ENCODE measurements at regions not wholly inside any gene's neighbourhood (a gene's known extent, or its start where the extent isn't known, plus 50 kb on each side); places are given as distances from the start of the nearest gene placed in this dataset.

DNA sequence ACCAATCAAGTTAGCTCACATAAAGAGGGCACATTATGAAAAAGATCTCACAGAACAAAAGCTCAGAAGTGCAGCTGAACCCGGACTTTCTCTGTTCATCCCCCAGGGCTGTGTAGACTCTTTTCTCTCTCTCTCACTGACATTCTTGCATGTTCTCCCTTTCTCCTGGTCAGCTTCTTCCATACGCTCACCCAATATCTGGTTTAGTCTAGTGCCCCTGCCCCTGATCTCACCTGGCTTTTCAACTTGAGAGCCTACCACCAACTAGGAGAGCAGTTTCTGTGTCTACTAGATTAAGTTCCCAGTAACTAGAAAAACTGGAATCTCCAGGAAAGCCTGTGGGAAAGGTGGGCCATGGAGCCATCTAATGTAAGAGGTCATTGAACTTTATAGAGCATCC lies 126.9 kb upstream of the GRIK3 start:
- TF ChIP-seq, protein P1, sequence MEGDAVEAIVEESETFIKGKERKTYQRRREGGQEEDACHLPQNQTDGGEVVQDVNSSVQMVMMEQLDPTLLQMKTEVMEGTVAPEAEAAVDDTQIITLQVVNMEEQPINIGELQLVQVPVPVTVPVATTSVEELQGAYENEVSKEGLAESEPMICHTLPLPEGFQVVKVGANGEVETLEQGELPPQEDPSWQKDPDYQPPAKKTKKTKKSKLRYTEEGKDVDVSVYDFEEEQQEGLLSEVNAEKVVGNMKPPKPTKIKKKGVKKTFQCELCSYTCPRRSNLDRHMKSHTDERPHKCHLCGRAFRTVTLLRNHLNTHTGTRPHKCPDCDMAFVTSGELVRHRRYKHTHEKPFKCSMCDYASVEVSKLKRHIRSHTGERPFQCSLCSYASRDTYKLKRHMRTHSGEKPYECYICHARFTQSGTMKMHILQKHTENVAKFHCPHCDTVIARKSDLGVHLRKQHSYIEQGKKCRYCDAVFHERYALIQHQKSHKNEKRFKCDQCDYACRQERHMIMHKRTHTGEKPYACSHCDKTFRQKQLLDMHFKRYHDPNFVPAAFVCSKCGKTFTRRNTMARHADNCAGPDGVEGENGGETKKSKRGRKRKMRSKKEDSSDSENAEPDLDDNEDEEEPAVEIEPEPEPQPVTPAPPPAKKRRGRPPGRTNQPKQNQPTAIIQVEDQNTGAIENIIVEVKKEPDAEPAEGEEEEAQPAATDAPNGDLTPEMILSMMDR (conservative IDR thresholded peaks at IDR 0.05): no peak
- no peak overlapping the region for H3K27ac ChIP-seq

DNA sequence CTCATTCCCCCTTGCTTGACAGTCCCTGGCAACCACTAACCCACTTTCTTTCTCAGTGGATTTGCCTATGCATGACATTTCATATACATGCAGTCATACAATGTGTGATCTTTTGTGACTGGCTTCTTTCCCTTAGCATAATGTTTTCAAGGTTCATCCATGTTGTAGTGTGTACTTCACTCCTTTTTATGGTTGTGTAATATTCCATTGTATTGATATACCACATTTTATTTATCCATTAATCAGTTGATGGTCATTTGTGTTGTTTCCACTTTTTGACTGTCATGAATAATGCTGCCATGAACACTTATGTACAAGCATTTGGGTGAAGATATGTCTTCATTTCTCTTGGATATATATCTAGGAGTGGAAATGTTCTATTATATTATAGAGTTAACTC lies 127.7 kb upstream of the GRIK3 start:
- H3K27ac ChIP-seq: no peak overlapping the region
- TF ChIP-seq, protein P1 (conservative IDR thresholded peaks at IDR 0.05): no peak

GRCh38 chr1:37166005-37166404 lies 131.7 kb upstream of the GRIK3 start:
- TF ChIP-seq, protein P1 (conservative IDR thresholded peaks at IDR 0.05): no peak
- H3K27ac ChIP-seq: no peak overlapping the region

DNA sequence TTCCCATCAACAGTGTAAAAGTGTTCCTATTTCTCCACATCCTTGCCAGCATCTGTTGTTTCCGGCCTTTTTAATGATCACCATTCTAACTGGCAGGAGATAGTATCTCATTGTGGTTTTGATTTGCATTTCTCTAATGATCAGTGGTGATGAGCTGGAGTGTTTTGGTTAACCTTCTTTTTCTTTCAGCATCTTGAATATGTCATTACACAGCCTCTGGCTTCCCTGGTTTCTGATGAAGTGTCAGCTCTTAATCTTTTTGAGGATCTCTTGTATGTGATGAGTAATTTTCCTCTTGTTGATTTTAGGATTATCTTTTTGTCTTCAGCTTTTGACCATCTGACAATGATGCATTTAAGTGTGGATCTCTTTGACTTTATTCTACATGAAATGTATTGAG lies 133.2 kb upstream of the GRIK3 start:
- no peak overlapping the region for H3K27ac ChIP-seq
- TF ChIP-seq, protein P1 (conservative IDR thresholded peaks at IDR 0.05): no peak

DNA sequence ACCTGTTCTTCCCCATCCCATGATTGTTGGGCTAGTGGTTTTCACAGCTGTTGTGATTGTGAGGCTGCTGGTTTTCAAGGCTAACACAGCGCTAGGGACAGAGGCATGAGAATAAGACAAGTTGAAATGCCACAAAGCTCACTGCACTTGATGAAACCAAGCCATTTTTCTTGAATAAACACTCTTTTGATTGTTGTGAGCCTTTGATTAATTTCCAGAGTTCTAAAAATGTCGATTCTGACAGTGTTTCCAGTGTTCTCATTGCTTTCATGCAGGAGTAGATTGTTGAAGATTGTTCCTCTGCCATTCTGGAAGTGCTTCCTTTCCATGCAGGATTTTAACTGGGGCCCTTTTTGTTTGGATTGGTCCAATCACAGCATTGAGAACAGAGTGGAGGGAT lies 134.9 kb upstream of the GRIK3 start:
- TF ChIP-seq, protein P1 (conservative IDR thresholded peaks at IDR 0.05): no peak
- no peak overlapping the region for H3K27ac ChIP-seq

GRCh38 chr1:37169743-37170275 lies 135.5 kb upstream of the GRIK3 start:
- H3K27ac ChIP-seq: peak overlapping the region; percentile 27
- TF ChIP-seq, protein P1 (conservative IDR thresholded peaks at IDR 0.05): no peak

DNA sequence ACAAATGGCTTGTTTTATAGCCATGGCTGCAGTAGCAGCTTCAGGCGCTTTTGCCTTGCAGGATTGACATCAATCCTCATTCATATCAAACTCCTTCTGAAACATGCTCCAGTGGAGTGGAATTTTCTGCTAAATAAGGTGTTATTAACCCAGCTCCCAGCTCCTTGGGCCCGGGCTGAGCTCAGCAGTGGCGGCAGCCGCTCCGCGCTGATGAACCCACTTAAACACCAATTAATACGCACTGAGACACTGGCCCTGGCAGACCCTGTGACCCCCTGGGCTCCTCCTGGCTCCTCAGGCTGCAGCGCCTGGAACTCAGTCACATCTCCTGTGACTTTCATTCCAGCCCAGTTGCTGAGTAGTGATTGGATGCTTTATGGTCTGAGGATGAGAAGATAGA lies 137.4 kb upstream of the GRIK3 start:
- no peak overlapping the region for H3K27ac ChIP-seq
- TF ChIP-seq, protein P1 (conservative IDR thresholded peaks at IDR 0.05): no peak

Data from VCaP (cell line).